ENCODE measurements at regions not wholly inside any gene's neighbourhood (a gene's known extent, or its start where the extent isn't known, plus 50 kb on each side); places are given as distances from the start of the nearest gene placed in this dataset.

DNA sequence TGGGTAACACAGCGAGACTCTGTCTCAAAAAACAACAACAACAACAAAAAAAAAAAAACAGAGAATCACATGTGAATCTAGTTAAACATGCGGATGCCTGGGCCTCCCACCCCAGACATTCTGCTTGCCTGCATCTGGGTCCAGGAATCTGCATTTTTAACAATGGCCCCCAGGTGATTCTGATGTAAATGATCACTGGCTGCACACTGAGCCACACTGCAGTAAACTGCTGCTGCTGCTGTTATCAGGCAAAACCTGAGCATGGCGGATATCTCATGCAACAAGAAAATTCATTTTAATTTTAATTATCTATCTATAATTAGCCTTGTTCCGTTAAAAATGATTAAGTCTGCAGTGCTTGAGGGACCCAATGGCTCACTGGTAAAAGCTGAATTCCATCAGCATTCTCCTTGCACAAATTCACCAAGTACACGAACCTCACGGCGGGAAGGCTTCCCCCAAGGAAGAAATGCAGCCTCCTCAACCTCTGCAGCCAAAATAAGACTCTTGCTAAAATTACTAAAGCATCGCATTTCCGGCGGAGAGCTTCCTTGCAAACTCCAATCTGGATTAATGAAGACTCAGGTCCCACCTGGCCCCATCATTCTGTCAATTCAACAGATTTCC lies 81.6 kb upstream of the SNX9 start:
- no peaks in the 10 kb centered on the region for H3K36me3 ChIP-seq (ENCODE audit: control insufficient read depth, insufficient read depth, low read length)
- TF ChIP-seq, protein P1, sequence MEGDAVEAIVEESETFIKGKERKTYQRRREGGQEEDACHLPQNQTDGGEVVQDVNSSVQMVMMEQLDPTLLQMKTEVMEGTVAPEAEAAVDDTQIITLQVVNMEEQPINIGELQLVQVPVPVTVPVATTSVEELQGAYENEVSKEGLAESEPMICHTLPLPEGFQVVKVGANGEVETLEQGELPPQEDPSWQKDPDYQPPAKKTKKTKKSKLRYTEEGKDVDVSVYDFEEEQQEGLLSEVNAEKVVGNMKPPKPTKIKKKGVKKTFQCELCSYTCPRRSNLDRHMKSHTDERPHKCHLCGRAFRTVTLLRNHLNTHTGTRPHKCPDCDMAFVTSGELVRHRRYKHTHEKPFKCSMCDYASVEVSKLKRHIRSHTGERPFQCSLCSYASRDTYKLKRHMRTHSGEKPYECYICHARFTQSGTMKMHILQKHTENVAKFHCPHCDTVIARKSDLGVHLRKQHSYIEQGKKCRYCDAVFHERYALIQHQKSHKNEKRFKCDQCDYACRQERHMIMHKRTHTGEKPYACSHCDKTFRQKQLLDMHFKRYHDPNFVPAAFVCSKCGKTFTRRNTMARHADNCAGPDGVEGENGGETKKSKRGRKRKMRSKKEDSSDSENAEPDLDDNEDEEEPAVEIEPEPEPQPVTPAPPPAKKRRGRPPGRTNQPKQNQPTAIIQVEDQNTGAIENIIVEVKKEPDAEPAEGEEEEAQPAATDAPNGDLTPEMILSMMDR (IDR thresholded peaks at IDR 0.05; ENCODE audit: insufficient read depth, low read length, poor library complexity, severe bottlenecking) = no peak
- H3K4me3 ChIP-seq (replicated peaks; ENCODE audit: low read depth, low read length) = no peak overlapping the region
- H3K27me3 ChIP-seq (replicated peaks; ENCODE audit: control insufficient read depth, insufficient read depth, low read length) = no peaks in the 10 kb centered on the region; the same call in 1 of the 2 replicates
- DNase-seq (ENCODE audit: extremely low read depth, insufficient read length) = no peak

DNA sequence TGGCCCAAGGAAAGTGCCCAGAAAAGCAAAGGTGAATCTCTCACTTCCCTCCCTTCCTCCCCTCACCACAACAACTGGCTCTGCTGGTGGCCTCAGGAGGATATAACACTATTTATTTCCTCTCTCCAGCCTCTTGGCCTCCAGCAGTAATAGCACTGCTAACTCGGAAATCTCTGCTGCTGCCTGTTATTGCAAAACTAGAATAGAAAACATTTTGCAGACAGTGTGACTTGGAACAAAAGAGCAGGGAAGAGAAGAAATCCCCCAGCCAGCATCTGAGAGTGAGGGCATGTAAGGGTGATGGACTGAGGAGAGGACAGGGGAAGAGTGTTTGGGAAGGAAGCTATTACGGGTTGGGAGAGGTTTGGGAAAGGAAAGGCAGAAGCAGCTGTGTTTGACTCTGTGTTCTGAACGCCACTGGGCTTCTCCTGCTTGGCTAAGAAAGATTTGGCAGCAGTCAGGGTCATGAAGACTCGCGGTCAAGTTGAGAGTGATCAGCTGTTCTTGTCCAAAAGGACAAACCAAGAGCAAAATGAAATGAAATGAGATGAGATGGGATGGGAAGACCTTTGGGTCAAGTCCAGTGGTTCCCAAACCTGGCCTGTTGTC lies 81.0 kb upstream of the SNX9 start:
- Histone ChIP-seq H3K27me3 (replicated peaks; ENCODE audit: control insufficient read depth, insufficient read depth, low read length) (no peaks in the 10 kb centered on the region; the same call in 1 of the 2 replicates), H3K4me3 (replicated peaks; ENCODE audit: low read depth, low read length) (no peak overlapping the region), H3K36me3 (ENCODE audit: control insufficient read depth, insufficient read depth, low read length) (no peaks in the 10 kb centered on the region)
- TF ChIP-seq, protein P1 (IDR thresholded peaks at IDR 0.05; ENCODE audit: insufficient read depth, low read length, poor library complexity, severe bottlenecking) = no peak
- no peak for DNase-seq (ENCODE audit: extremely low read depth, insufficient read length)

DNA sequence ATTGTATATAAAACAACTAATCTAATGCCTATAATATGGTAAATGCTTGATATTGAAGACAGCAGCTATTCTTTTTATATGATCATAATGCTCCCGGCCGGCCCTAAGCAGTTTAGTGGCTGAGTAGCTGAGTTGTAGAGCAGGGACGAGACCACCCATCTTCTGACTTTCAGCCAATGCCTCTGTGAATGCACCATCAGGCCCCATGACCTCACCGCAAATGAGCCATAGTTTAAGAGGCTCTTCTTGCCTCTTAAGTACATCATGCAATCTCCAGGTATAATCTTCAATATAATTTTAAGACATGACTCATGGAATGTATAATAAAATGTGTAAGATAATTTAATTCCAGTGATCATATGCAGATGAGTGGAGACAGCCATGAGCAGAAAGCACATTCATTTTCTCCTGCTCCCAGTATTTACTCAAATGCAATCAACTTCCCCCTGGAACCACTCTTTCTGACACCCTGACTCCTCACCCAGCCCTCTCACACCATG lies 78.9 kb upstream of the SNX9 start:
- no peak overlapping the region for H3K4me3 ChIP-seq (replicated peaks; ENCODE audit: low read depth, low read length)
- no peaks in the 10 kb centered on the region; the same call in 1 of the 2 replicates for H3K27me3 ChIP-seq (replicated peaks; ENCODE audit: control insufficient read depth, insufficient read depth, low read length)
- TF ChIP-seq, protein P1 (IDR thresholded peaks at IDR 0.05; ENCODE audit: insufficient read depth, low read length, poor library complexity, severe bottlenecking) = no peak
- no peaks in the 10 kb centered on the region for H3K36me3 ChIP-seq (ENCODE audit: control insufficient read depth, insufficient read depth, low read length)
- DNase-seq (ENCODE audit: extremely low read depth, insufficient read length) = no peak

DNA sequence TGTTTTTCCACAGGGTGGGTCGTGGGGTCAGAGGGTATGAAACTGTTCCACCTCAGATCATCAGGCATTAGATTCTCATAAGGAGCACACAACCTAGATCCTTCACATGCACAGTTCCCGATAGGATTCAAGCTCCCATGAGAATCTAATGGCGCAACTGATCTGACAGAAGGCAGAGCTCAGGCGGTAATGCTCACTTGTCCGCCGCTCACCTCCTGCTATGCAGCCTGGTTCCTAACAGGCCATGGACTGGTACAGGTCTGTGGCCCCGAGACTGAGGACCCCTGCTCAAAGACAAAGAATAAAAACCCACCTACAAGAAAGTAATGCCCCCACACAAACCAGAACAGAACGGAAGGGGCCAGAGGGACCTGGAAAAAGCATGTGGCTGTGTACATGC lies 76.1 kb upstream of the SNX9 start:
- Histone ChIP-seq H3K36me3 (ENCODE audit: control insufficient read depth, insufficient read depth, low read length) (no peaks in the 10 kb centered on the region), H3K4me3 (replicated peaks; ENCODE audit: low read depth, low read length) (no peak overlapping the region), H3K27me3 (replicated peaks; ENCODE audit: control insufficient read depth, insufficient read depth, low read length) (no peaks in the 10 kb centered on the region; the same call in 1 of the 2 replicates)
- no peak for DNase-seq (ENCODE audit: extremely low read depth, insufficient read length)
- TF ChIP-seq, protein P1 (IDR thresholded peaks at IDR 0.05; ENCODE audit: insufficient read depth, low read length, poor library complexity, severe bottlenecking) = no peak

DNA sequence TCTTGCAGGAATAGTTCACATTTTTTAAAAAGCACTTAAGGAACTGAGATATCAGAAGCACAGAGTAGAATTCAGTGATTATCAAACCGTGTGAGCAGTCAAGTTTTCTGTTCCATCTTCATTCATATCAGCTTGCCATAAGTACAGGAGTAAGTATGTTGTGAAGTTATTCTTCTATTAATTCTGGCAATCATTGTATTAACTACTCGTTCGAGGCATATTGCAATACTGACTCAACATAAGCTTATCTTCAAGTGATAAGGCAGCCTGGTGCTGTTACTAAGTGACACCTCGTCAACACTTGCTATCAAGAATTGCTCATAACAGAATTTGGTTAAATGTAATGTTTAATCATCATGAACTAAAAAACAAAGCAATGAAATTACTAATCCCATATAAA lies 75.7 kb upstream of the SNX9 start:
- H3K36me3 ChIP-seq (ENCODE audit: control insufficient read depth, insufficient read depth, low read length) = no peaks in the 10 kb centered on the region
- H3K27me3 ChIP-seq (replicated peaks; ENCODE audit: control insufficient read depth, insufficient read depth, low read length) = no peaks in the 10 kb centered on the region
- DNase-seq (ENCODE audit: extremely low read depth, insufficient read length) = no peak
- TF ChIP-seq, protein P1 (IDR thresholded peaks at IDR 0.05; ENCODE audit: insufficient read depth, low read length, poor library complexity, severe bottlenecking) = no peak
- H3K4me3 ChIP-seq (replicated peaks; ENCODE audit: low read depth, low read length) = no peak overlapping the region

Measured in GM06990 (cell line).